ENCODE measurements at regions not wholly inside any gene's neighbourhood (a gene's known extent, or its start where the extent isn't known, plus 50 kb on each side); places are given as distances from the start of the nearest gene placed in this dataset.

- no peak for TF ChIP-seq RFX5 (IDR thresholded peaks at IDR 0.05; ENCODE audit: borderline replicate concordance, low read depth, low read length)
- TF ChIP-seq CHD1 (IDR thresholded peaks at IDR 0.05; ENCODE audit: low read depth, low read length), result no peak
- TF ChIP-seq CTCF (IDR thresholded peaks at IDR 0.05; ENCODE audit: control extremely low read depth in 1 of 3, insufficient read depth in 1 of 3, low read depth in 1 of 3, low read length in 3 of 3), result no peak
- no peak for TF ChIP-seq POLR2A (IDR thresholded peaks at IDR 0.05; ENCODE audit: control extremely low read depth in 1 of 2, low read depth in 2 of 2, low read length in 2 of 2)
- TF ChIP-seq RXRA (IDR thresholded peaks at IDR 0.05; ENCODE audit: insufficient read depth, low read depth, low read length), result no peak
- no peak for TF ChIP-seq ATF3 (IDR thresholded peaks at IDR 0.05; ENCODE audit: insufficient read depth, low read depth, low read length)
- TF ChIP-seq EP300 (IDR thresholded peaks at IDR 0.05; ENCODE audit: borderline replicate concordance in 1 of 2, low read depth in 2 of 2, low read length in 2 of 2), result no peak
- no peak for TF ChIP-seq KDM1A (IDR thresholded peaks at IDR 0.05; ENCODE audit: borderline replicate concordance, low read length)
- no peak for TF ChIP-seq USF2 (IDR thresholded peaks at IDR 0.05; ENCODE audit: low read length)
- TF ChIP-seq SIN3A (conservative IDR thresholded peaks at IDR 0.05 in 1 of 2, IDR thresholded peaks at IDR 0.05 in 1 of 2; ENCODE audit: low read depth in 1 of 2, low read length in 2 of 2), result no peak
- TF ChIP-seq JUND (IDR thresholded peaks at IDR 0.05; ENCODE audit: low read length), result no peak
- TF ChIP-seq NRF1 (IDR thresholded peaks at IDR 0.05; ENCODE audit: low read depth, low read length), result no peak
- no peak for TF ChIP-seq SP1 (IDR thresholded peaks at IDR 0.05; ENCODE audit: low read depth, low read length)
Measured at GRCh38 chr6:90870561-90870960, 283.7 kb upstream of the MAP3K7 start.

All from H1 (cell line).